Hepatocyte (in vitro differentiated cells): ENCODE measurements at regions not wholly inside any gene's neighbourhood (a gene's known extent, or its start where the extent isn't known, plus 50 kb on each side); places are given as distances from the start of the nearest gene placed in this dataset.

ENCODE experiments used
- EZH2 ChIP-seq: fragments of 200-600 bp; sonication (generic); IDR thresholded peaks from 2 replicates; pipeline ENCODE4 v1.6.1; 2016; ENCODE audit warnings: antibody characterized with exemption, mild to moderate bottlenecking, borderline replicate concordance
- EZH2phosphoT487 ChIP-seq: fragments of 200-600 bp; sonication (generic); IDR thresholded peaks from one replicate; pipeline ENCODE4 v1.6.1; 2018; ENCODE audit warnings: antibody characterized with exemption, mild to moderate bottlenecking, low read depth, moderate library complexity; ENCODE audit not compliant: unreplicated experiment, severe bottlenecking
- TF ChIP-seq, protein P1 (sequence below): fragments of 200-600 bp; sonication (generic); IDR thresholded peaks from 2 replicates; pipeline ENCODE4 v1.5.1; 2016; ENCODE audit warnings: antibody characterized with exemption, mild to moderate bottlenecking; ENCODE audit not compliant: poor library complexity

- TF ChIP-seq, protein P1, sequence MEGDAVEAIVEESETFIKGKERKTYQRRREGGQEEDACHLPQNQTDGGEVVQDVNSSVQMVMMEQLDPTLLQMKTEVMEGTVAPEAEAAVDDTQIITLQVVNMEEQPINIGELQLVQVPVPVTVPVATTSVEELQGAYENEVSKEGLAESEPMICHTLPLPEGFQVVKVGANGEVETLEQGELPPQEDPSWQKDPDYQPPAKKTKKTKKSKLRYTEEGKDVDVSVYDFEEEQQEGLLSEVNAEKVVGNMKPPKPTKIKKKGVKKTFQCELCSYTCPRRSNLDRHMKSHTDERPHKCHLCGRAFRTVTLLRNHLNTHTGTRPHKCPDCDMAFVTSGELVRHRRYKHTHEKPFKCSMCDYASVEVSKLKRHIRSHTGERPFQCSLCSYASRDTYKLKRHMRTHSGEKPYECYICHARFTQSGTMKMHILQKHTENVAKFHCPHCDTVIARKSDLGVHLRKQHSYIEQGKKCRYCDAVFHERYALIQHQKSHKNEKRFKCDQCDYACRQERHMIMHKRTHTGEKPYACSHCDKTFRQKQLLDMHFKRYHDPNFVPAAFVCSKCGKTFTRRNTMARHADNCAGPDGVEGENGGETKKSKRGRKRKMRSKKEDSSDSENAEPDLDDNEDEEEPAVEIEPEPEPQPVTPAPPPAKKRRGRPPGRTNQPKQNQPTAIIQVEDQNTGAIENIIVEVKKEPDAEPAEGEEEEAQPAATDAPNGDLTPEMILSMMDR = no peak
- no peak for TF ChIP-seq EZH2
- TF ChIP-seq EZH2phosphoT487 = no peak
Measured at GRCh38 chr5:66436721-66437120, 159.5 kb upstream of the MAST4 start.
